Adipocyte (in vitro differentiated cells): ENCODE measurements at regions not wholly inside any gene's neighbourhood (a gene's known extent, or its start where the extent isn't known, plus 50 kb on each side); places are given as distances from the start of the nearest gene placed in this dataset.

Experiments used
- DNase-seq: peaks from one replicate; pipeline ENCODE4 v3.0.0-alpha.2; 2015; ENCODE audit warnings: low read depth
- H3K27me3 ChIP-seq: replicated peaks from 2 replicates; pipeline ENCODE4 v1.7.0; 2013; ENCODE audit warnings: mild to moderate bottlenecking, low read length, moderate library complexity; ENCODE audit not compliant: control insufficient read depth, insufficient read depth
- H3K36me3 ChIP-seq: 2 replicates; pipeline ENCODE4 v1.7.0; 2013; ENCODE audit warnings: low read length, mild to moderate bottlenecking, moderate library complexity; ENCODE audit not compliant: control insufficient read depth, insufficient read depth, severe bottlenecking
- H3K4me1 ChIP-seq: 2 replicates; pipeline ENCODE4 v1.7.0; 2013; ENCODE audit warnings: mild to moderate bottlenecking, low read length, moderate library complexity; ENCODE audit not compliant: control insufficient read depth, insufficient read depth
- H3K4me3 ChIP-seq: 2 replicates; pipeline ENCODE4 v1.7.0; 2013; ENCODE audit warnings: mild to moderate bottlenecking, low read length, moderate library complexity
- H3K9ac ChIP-seq: 2 replicates; pipeline ENCODE4 v1.7.0; 2013; ENCODE audit warnings: mild to moderate bottlenecking, low read length, moderate library complexity
- H3K9me3 ChIP-seq: 2 replicates; pipeline ENCODE4 v1.7.0; 2013; ENCODE audit warnings: mild to moderate bottlenecking, low read length, moderate library complexity; ENCODE audit not compliant: control insufficient read depth

- H3K9me3 ChIP-seq, result no peaks in the 10 kb centered on the region
- DNase-seq, result peak; percentile 19
- no peak overlapping the region for H3K4me3 ChIP-seq
- no peaks in the 10 kb centered on the region for H3K27me3 ChIP-seq
- peaks cover 7% of the 10 kb centered on the region for H3K4me1 ChIP-seq
- no peak overlapping the region for H3K9ac ChIP-seq
- no peaks in the 10 kb centered on the region for H3K36me3 ChIP-seq
Measured at GRCh38 chr4:112060212-112060611, 85.0 kb upstream of the FAM241A start.

- Histone ChIP-seq H3K36me3 (no peaks in the 10 kb centered on the region), H3K4me1 (peaks cover 7% of the 10 kb centered on the region), H3K4me3 (no peak overlapping the region), H3K9ac (no peak overlapping the region), H3K27me3 (no peaks in the 10 kb centered on the region), H3K9me3 (no peaks in the 10 kb centered on the region)
- DNase-seq, result no peak
Measured at GRCh38 chr4:112061207-112061817, 83.9 kb upstream of the FAM241A start.

GRCh38 chr4:112063260-112063659 lies 82.0 kb upstream of the FAM241A start:
- peaks cover 5% of the 10 kb centered on the region for H3K4me1 ChIP-seq
- H3K9ac ChIP-seq, result no peak overlapping the region
- no peak overlapping the region for H3K4me3 ChIP-seq
- H3K9me3 ChIP-seq, result no peaks in the 10 kb centered on the region
- no peaks in the 10 kb centered on the region for H3K36me3 ChIP-seq
- no peak for DNase-seq
- no peaks in the 10 kb centered on the region for H3K27me3 ChIP-seq

GRCh38 chr4:112069110-112069509 lies 76.1 kb upstream of the FAM241A start:
- Histone ChIP-seq H3K9me3 (peaks cover 5% of the 10 kb centered on the region), H3K9ac (no peak overlapping the region), H3K4me3 (no peak overlapping the region), H3K4me1 (no peaks in the 10 kb centered on the region), H3K27me3 (no peaks in the 10 kb centered on the region), H3K36me3 (no peaks in the 10 kb centered on the region)
- peak; percentile 34 for DNase-seq

GRCh38 chr4:112073181-112073580 lies 72.1 kb upstream of the FAM241A start:
- H3K9ac ChIP-seq, result no peak overlapping the region
- no peaks in the 10 kb centered on the region for H3K27me3 ChIP-seq
- H3K4me3 ChIP-seq, result no peak overlapping the region
- no peak for DNase-seq
- no peaks in the 10 kb centered on the region for H3K36me3 ChIP-seq
- peaks cover 5% of the 10 kb centered on the region for H3K9me3 ChIP-seq
- H3K4me1 ChIP-seq, result peaks cover 5% of the 10 kb centered on the region

- Histone ChIP-seq H3K4me3 (no peak overlapping the region), H3K27me3 (no peaks in the 10 kb centered on the region), H3K9me3 (peaks cover 5% of the 10 kb centered on the region), H3K9ac (no peak overlapping the region), H3K4me1 (peaks cover 5% of the 10 kb centered on the region), H3K36me3 (no peaks in the 10 kb centered on the region)
- peak; percentile 76 for DNase-seq
Measured at GRCh38 chr4:112075129-112075753, 70.0 kb upstream of the FAM241A start.

GRCh38 chr4:112075906-112076305 lies 69.3 kb upstream of the FAM241A start:
- Histone ChIP-seq H3K4me3 (no peak overlapping the region), H3K4me1 (peaks cover 5% of the 10 kb centered on the region), H3K36me3 (no peaks in the 10 kb centered on the region), H3K9ac (no peak overlapping the region), H3K27me3 (no peaks in the 10 kb centered on the region), H3K9me3 (peaks cover 5% of the 10 kb centered on the region)
- DNase-seq, result no peak

- Histone ChIP-seq H3K36me3 (no peaks in the 10 kb centered on the region), H3K4me1 (peaks cover 5% of the 10 kb centered on the region), H3K9ac (no peak overlapping the region), H3K9me3 (peaks cover 5% of the 10 kb centered on the region), H3K4me3 (no peak overlapping the region), H3K27me3 (no peaks in the 10 kb centered on the region)
- DNase-seq, result no peak
Measured at GRCh38 chr4:112076919-112077608, 68.2 kb upstream of the FAM241A start.

- no peaks in the 10 kb centered on the region for H3K27me3 ChIP-seq
- peaks cover 6% of the 10 kb centered on the region for H3K4me1 ChIP-seq
- no peaks in the 10 kb centered on the region for H3K36me3 ChIP-seq
- no peak overlapping the region for H3K4me3 ChIP-seq
- H3K9ac ChIP-seq, result no peak overlapping the region
- peaks cover 5% of the 10 kb centered on the region for H3K9me3 ChIP-seq
- DNase-seq, result no peak
Measured at GRCh38 chr4:112077743-112078142, 67.5 kb upstream of the FAM241A start.

GRCh38 chr4:112082954-112083586 lies 62.2 kb upstream of the FAM241A start:
- Histone ChIP-seq H3K36me3 (no peaks in the 10 kb centered on the region), H3K9ac (no peak overlapping the region), H3K27me3 (no peaks in the 10 kb centered on the region), H3K9me3 (no peaks in the 10 kb centered on the region), H3K4me3 (no peak overlapping the region), H3K4me1 (peaks cover 14% of the 10 kb centered on the region)
- peak; percentile 19 for DNase-seq

GRCh38 chr4:112083587-112084347 lies 61.5 kb upstream of the FAM241A start:
- Histone ChIP-seq H3K27me3 (no peaks in the 10 kb centered on the region), H3K9ac (no peak overlapping the region), H3K36me3 (no peaks in the 10 kb centered on the region), H3K4me1 (peaks cover 14% of the 10 kb centered on the region), H3K9me3 (no peaks in the 10 kb centered on the region), H3K4me3 (no peak overlapping the region)
- peak; percentile 11 for DNase-seq
